NCI-H2196 (cell line): ENCODE measurements at regions not wholly inside any gene's neighbourhood (a gene's known extent, or its start where the extent isn't known, plus 50 kb on each side); places are given as distances from the start of the nearest gene placed in this dataset.

ENCODE experiments used
- DNase-seq: peaks from one replicate; lab custom pipeline; 2025; ENCODE audit not compliant: unreplicated experiment; lab: John Stamatoyannopoulos, UW

GRCh38 chr2:105573490-105573889 is 171.2 kb upstream of the NCK2 start:
- DNase-seq, result no peak

DNA sequence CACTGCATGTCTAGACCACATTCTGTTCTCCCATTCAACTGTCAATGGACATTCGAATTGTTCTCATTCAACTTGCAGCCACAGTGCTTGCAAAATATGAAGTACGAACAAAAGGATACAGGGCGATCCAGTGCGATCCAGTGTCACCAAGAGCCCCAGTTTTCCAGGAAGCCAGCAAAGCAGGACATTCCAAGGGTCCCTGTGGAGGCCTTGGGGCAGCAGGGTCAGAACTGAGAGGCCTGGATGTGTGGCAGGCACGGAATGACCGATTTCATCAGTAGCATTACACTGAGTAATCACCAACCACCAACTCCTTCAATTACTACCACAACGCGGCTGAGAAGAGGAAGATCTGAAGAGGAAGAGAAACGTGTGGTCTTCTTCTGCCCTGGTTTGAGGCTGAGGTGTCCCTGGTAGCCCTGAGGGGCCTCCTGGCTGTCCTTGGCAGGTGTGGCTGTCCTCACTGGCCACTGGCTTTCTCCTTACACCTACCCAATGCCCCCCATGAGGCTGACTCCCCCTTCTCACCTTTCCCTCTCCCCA is 172.7 kb upstream of the FHL2 start:
- DNase-seq, result no peak

- DNase-seq, result no peak
Measured at GRCh38 chr2:105570757-105571156, 171.9 kb upstream of the FHL2 start.

- DNase-seq, result no peak
Measured at GRCh38 chr2:105570326-105570725, 171.5 kb upstream of the FHL2 start.

DNA sequence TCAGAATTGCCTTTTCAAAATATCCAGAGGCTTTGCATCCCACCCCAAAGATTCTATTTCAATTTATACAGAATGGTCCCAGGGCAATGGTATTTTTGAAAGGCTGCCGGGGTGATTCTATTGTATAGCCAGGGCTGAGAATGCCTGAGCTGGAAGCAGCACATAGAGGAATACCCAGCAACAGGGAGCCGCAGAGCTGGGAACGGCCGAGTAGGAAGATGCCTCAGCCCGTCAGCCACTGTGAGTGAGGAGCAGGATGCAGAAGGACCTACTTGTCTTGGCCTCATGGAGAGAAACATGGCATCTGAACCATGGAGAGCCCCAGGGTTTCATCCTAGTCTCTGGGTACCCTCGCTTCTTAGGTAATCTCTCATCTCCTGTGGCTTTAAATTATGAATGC is 170.8 kb upstream of the FHL2 start:
- DNase-seq, result no peak

DNA sequence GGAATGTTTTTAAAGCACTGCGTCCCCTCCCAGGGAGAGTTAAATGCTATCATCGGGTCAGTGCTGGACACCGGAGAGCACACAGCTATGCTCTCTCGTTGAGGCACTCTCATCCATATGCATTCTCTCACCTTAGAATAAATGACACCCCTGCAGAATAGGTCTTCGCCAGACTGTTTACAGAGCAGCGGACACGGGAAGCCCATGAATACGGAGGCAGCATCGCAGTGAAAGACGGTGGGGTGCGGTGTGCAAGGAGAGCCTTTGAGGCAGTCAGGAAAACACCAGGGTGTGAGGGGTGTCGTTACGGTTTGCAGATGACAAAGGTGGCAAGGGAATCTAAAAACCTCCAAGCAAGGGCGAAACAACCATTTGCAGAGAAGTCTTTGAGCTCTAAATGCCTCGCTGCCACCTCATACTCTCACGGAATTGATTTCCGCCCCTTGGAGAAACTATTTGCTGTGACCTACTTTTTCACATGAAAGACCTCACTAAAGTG is 169.2 kb upstream of the FHL2 start:
- DNase-seq, result no peak

GRCh38 chr2:105563000-105563719 is 164.3 kb upstream of the FHL2 start:
- DNase-seq, result no peak

GRCh38 chr2:105561401-105561800 is 162.6 kb upstream of the FHL2 start:
- no peak for DNase-seq

DNA sequence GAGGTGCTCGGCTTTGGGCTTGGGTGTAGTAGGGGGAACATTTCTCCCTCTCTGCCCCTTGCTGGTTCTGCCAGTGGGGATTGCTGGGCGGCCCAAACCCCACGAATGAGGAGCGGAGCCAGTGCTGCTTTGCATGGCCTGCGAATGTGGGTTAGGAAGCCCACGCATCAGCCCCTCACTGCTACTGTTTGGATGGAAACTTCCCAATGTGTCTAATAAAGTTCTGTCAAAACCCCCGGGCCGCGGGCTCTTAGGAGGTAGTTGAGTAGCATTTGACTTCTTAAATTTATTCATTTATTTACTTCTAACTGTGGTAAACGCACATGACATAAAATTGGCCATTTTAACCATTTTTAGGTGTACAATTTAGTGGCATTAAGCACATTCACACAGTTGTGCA is 161.3 kb upstream of the FHL2 start:
- no peak for DNase-seq

- DNase-seq, result no peak
Measured at GRCh38 chr2:105557021-105557920, 158.4 kb upstream of the FHL2 start.

GRCh38 chr2:105556366-105556765 is 157.5 kb upstream of the FHL2 start:
- no peak for DNase-seq

GRCh38 chr2:105554235-105554634 is 155.4 kb upstream of the FHL2 start:
- no peak for DNase-seq

- DNase-seq, result peak; percentile 3
Measured at GRCh38 chr2:105553538-105554196, 154.8 kb upstream of the FHL2 start.

GRCh38 chr2:105546628-105546974 is 147.8 kb upstream of the FHL2 start:
- DNase-seq, result no peak

DNA sequence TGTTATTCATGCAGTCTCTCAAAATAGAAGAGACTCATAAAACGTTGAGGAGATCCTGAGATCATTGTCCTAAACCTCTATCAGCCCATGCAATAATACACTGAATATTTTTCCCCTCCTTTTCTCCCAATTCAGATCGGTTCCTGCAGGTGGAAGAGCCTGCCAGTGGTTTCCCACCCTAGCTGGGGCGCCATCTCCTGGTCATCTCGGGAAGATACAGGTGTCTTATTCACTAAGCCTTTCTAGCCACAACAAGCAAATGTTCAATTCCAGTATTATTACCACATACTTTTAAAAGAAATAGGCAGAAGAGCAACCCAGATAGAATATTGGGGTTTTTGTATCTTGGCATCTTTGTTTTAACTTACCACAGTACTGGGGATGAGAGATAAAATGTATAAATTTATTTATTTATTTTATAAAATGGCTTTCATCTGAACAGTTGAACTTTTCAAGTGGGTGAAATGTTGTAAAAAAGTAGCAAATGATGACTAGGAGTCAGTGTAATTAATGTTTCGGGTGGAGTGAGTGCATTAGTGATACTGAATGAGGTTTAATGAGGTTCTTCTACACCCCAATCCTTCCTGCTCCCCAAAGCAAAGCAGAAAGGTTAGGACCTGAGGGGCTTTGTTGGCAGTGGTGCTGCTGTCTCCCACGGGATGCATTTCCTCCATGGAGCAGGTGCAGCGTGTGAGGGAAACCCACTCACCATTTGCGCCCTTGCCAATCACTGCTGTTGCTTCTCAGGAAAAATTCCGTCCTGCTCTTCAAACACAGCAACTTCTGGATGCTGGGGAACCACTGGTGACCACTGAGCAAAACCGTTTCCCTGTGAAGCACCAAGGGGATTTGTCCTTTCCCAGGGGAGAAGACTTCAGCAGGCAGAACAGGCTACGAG is 147.1 kb upstream of the FHL2 start:
- DNase-seq, result peak; percentile 83

DNA sequence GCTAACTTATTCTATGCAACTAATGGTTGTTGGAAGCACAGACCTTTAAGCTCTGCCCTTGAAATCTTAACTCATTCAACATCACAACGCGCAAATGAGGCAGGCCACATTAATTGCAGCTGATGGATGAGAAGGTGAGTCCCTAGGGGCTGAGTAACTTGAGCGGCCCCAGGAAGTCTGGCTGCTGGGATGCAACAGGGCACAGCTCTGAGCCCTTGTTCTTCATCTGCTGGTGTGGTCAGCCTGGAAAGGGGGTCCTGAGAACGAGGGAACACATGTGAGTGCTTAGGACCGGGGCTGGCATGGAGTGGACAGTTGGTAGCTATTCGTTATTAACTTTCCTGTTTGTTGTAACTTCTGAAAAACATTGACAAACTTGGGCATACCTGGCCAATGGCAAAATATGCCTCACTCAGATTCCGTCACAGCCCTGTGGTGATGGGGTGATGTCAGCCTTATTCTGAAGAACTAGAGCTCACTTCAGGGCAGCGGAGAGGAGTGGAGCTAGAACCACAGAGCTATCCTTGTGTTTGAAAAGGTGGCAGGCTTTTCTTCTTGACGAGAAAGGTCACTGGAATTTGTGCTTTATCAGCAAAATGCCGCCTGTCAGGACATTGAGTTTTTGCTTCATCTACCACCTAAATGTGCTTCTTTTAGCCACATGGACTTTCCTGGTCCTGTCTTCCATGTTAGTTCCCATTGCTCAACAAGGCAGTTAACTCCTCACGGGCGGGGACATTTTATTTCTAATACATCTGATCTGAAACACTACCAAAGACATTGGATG is 145.9 kb upstream of the FHL2 start:
- DNase-seq, result no peak

DNA sequence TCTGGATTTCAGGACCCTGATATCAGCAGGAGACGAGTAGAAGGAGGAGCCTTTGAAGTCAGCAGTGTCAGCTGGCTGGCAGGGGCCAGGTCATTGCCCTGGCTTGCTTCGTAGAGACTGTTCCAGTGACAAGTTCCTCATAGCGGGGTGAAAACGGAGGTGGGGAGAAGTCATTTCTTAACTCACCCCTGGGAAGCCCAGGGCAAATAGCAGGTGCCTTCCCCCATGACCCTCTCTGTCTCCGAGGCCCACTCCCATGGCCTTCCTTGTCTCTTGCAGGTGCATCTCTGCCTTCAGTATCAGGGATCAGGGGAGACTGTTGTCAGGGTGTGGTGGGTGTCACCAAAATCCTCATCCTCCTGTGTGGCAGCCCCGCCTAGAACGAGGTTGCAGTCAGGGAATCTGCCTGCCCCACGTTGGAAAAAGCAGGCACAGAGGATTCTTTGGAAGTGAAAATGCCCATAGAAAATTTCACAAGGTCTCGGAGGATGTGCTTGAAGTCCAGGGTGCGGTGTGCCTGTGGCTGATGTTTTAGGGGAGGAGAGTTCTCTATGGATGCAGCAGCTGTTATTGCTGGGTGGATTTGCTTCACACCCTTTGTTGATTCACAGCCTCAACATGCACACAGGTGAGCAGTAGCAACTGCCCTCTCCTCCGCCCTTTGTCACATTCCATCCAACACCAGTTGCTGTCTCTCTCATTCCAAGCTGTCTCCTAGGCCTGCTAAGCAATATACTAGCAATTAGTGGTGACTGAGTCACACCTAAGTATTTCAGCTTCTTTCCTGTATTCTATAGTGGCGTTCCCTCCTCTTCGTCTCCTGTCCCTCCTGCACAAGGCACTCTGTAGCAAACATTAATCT is 142.6 kb upstream of the FHL2 start:
- no peak for DNase-seq

DNA sequence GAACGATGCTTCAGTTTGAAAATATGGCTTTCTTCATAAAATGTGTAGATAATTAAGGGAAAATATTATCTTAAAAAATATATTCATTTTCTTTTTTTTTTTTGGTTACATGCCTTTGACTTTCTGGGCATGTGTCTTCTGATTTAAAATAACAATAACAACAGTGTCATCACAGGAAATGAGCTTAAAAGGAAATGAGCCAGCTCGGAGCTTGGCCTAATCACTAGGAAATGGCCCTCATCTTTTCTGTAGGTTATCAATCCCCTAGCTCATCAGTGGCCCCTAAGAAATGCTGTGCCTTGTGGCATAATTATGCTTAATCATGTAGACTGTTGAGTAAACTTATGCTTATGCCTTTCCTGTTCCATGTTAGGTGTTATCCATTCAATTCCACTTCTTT is 141.8 kb upstream of the FHL2 start:
- no peak for DNase-seq

GRCh38 chr2:105539331-105539730 is 140.5 kb upstream of the FHL2 start:
- no peak for DNase-seq
